ENCODE measurements at regions not wholly inside any gene's neighbourhood (a gene's known extent, or its start where the extent isn't known, plus 50 kb on each side); places are given as distances from the start of the nearest gene placed in this dataset.
A peak's percentile ranks its signal among the peaks of the same experiment; 100 is the strongest.

GRCh38 chr4:55763996-55764395 lies 55.6 kb upstream of the EXOC1L start:
- no peak overlapping the region for H3K27ac ChIP-seq (ENCODE audit: low read depth, low read length)
- no peak overlapping the region for H3K4me3 ChIP-seq (ENCODE audit: insufficient read depth, low read length)
- no peak for TF ChIP-seq CTCF (IDR thresholded peaks at IDR 0.05; ENCODE audit: extremely low read depth, low read depth, low read length)
- no peaks in the 10 kb centered on the region for H3K9me3 ChIP-seq (ENCODE audit: low read depth, low read length)
- no peaks in the 10 kb centered on the region for H3K36me3 ChIP-seq (ENCODE audit: insufficient read depth, low read length)
- H3K27me3 ChIP-seq (ENCODE audit: insufficient read depth, low read length): no peaks in the 10 kb centered on the region
- no peaks in the 10 kb centered on the region for H3K79me2 ChIP-seq (ENCODE audit: insufficient read depth, low read length)
- H3K4me1 ChIP-seq (ENCODE audit: insufficient read depth, low read length): peaks cover 3% of the 10 kb centered on the region
- H3K4me2 ChIP-seq (ENCODE audit: insufficient read depth, low read length): no peak overlapping the region
- no peak for DNase-seq (ENCODE audit: insufficient read length, low spot score, missing footprints)
- no peak overlapping the region for H2AFZ ChIP-seq (ENCODE audit: low read length)
- H4K20me1 ChIP-seq (ENCODE audit: insufficient read depth, low read length): no peaks in the 10 kb centered on the region

- no peaks in the 10 kb centered on the region for H4K20me1 ChIP-seq (ENCODE audit: insufficient read depth, low read length)
- H3K4me3 ChIP-seq (ENCODE audit: insufficient read depth, low read length): no peak overlapping the region
- H3K79me2 ChIP-seq (ENCODE audit: insufficient read depth, low read length): no peaks in the 10 kb centered on the region
- no peaks in the 10 kb centered on the region for H3K9me3 ChIP-seq (ENCODE audit: low read depth, low read length)
- no peak overlapping the region for H3K27ac ChIP-seq (ENCODE audit: low read depth, low read length)
- H3K36me3 ChIP-seq (ENCODE audit: insufficient read depth, low read length): no peaks in the 10 kb centered on the region
- TF ChIP-seq CTCF (IDR thresholded peaks at IDR 0.05; ENCODE audit: extremely low read depth, low read depth, low read length): no peak
- DNase-seq (ENCODE audit: insufficient read length, low spot score, missing footprints): no peak
- no peaks in the 10 kb centered on the region for H3K27me3 ChIP-seq (ENCODE audit: insufficient read depth, low read length)
- peak overlapping the region; percentile 9 for H2AFZ ChIP-seq (ENCODE audit: low read length)
- no peak overlapping the region for H3K4me2 ChIP-seq (ENCODE audit: insufficient read depth, low read length)
- peaks cover 3% of the 10 kb centered on the region for H3K4me1 ChIP-seq (ENCODE audit: insufficient read depth, low read length)
Measured at GRCh38 chr4:55765070-55765469, 54.5 kb upstream of the EXOC1L start.

DNA sequence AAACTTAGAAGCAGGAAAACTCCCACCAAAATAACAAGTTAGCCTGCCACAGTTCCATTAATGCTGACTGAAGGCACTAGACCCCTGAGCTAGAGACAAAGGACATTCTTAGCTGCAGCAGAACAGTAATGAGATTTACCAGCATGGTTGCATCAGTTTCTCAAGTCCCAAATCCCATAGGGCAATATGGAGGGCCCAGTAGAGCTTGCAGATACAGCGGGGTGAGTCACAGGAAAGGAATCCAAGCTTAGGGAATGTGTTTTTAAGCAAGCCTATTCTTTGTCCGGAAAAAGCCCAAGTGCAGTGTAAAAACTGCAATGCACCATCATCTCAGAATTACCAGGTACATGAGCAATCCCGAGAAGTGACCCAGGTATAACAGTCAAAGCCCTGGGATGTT lies 51.3 kb upstream of the EXOC1L start:
- Histone ChIP-seq H2AFZ (ENCODE audit: low read length) (peak overlapping the region; percentile 65), H3K27me3 (ENCODE audit: insufficient read depth, low read length) (no peaks in the 10 kb centered on the region), H3K4me3 (ENCODE audit: insufficient read depth, low read length) (no peak overlapping the region), H3K4me2 (ENCODE audit: insufficient read depth, low read length) (peak overlapping the region; percentile 36), H3K36me3 (ENCODE audit: insufficient read depth, low read length) (no peaks in the 10 kb centered on the region), H3K79me2 (ENCODE audit: insufficient read depth, low read length) (no peaks in the 10 kb centered on the region), H4K20me1 (ENCODE audit: insufficient read depth, low read length) (no peaks in the 10 kb centered on the region), H3K9me3 (ENCODE audit: low read depth, low read length) (no peaks in the 10 kb centered on the region), H3K27ac (ENCODE audit: low read depth, low read length) (no peak overlapping the region), H3K4me1 (ENCODE audit: insufficient read depth, low read length) (peaks cover 3% of the 10 kb centered on the region)
- DNase-seq (ENCODE audit: insufficient read length, low spot score, missing footprints): peak; percentile 79
- no peak for TF ChIP-seq CTCF (IDR thresholded peaks at IDR 0.05; ENCODE audit: extremely low read depth, low read depth, low read length)

All from osteoblast (primary cell).